ENCODE measurements at regions not wholly inside any gene's neighbourhood (a gene's known extent, or its start where the extent isn't known, plus 50 kb on each side); places are given as distances from the start of the nearest gene placed in this dataset.

- ATAC-seq (no peak), FAIRE-seq (no peak), DNase-seq (no peak)
- H3K9me3 ChIP-seq: no peaks in the 10 kb centered on the region
- no peak overlapping the region for H3K27ac ChIP-seq
- H3K27me3 ChIP-seq: no peaks in the 10 kb centered on the region
- H3K4me1 ChIP-seq: peaks cover 0 to 3% (median 0%) of the 10 kb centered on the region in 3 donors
- no peaks in the 10 kb centered on the region for H3K36me3 ChIP-seq
- peak in 3 of 4 donors; percentile 38 to 41 (median 40) for TF ChIP-seq CTCF (IDR thresholded peaks at IDR 0.05)
- WGBS, 2 donors: 6 to 13% methylated on average over 2 of the region's 2 CpGs
- H3K4me3 ChIP-seq: no peak overlapping the region
- intact Hi-C loops (cut with DNase I): loop anchor here in 1 of 3 donors (10.0 kb wide), 1 partner anchor 94 kb away; no protein-coding TSS in a partner anchor
These were observed 79.6 kb upstream of the TEKT1 start for GRCh38 chr17:6910987-6911603.

DNA sequence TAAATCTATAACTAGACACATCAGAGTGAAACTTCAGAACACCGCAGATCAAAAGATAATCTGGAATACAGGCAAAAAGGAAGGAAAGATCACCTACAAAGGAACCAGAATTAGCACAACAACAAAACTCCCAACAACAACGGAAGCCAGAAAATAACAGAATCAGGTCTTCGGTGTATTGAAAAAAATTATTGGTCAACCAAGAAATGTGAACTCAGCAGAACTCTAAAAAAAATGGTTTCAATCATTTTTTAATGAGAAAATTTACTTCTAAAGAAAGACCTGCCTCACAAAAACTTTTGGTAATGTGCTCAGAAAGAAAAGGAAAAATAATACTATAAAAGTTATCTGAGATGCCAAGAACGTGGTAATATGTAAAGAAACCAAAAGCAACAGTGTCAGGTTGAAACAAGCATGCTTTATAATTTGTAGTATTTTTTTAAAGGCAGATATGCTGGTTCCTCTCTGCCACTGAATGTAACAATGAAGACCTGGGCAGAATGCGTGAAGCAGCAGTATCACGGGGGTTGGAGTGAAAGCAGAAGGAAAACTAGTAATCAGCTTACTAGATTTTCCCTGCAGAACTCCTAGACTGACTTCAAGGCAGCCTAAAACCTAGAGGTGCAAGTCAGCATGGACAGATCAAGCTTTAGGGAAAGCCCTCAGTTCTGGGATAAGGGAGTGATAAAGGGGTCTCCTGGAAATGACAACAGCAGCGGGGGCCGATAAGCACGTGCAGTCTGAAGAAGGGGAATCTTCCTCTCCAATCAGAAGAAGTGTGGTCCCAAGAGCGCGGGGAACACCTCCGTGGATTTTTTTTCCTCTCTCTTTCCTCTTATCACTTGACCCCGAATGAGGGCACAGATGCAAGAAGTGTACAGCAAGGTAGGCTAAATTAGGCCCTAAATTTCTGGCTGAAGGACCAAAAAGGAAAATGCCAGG, 80.9 kb upstream of the TEKT1 start:
- peaks cover 0 to 3% (median 0%) of the 10 kb centered on the region in 3 donors for H3K4me1 ChIP-seq
- H3K4me3 ChIP-seq: no peak overlapping the region
- H3K9me3 ChIP-seq: no peaks in the 10 kb centered on the region
- no peak for TF ChIP-seq CTCF (IDR thresholded peaks at IDR 0.05)
- H3K27me3 ChIP-seq: no peaks in the 10 kb centered on the region
- H3K27ac ChIP-seq: no peak overlapping the region
- 66 to 71% methylated on average over 13 of the region's 13 CpGs for WGBS, 2 donors
- intact Hi-C loops (cut with DNase I): loop anchor here in 1 of 3 donors (10.0 kb wide), 1 partner anchor 92 kb away; no protein-coding TSS in a partner anchor
- H3K36me3 ChIP-seq: no peaks in the 10 kb centered on the region
- ATAC-seq (no peak), DNase-seq (no peak), FAIRE-seq (no peak)

- TF ChIP-seq CTCF (IDR thresholded peaks at IDR 0.05): peak in 3 of 4 donors; percentile 42 to 62 (median 42)
- FAIRE-seq: no peak
- peak overlapping the region in 1 of 4 donors; percentile 26 for H3K4me3 ChIP-seq
- 36 to 37% methylated on average over 32 of the region's 32 CpGs for WGBS, 2 donors
- H3K27me3 ChIP-seq: no peaks in the 10 kb centered on the region
- H3K27ac ChIP-seq: no peak overlapping the region
- H3K4me1 ChIP-seq: peaks cover 0 to 3% (median 0%) of the 10 kb centered on the region in 3 donors
- peak; percentile 20 to 82 (median 47) for DNase-seq
- H3K36me3 ChIP-seq: no peaks in the 10 kb centered on the region
- H3K9me3 ChIP-seq: no peaks in the 10 kb centered on the region
- ATAC-seq: peak in 3 of 4 donors; percentile 71 to 91 (median 90)
- intact Hi-C loops (cut with DNase I): loop anchor here in 1 of 3 donors (10.0 kb wide), 1 partner anchor 91 kb away; no protein-coding TSS in a partner anchor
These were observed 82.0 kb upstream of the ALOX12 start for GRCh38 chr17:6913608-6914443.

- Histone ChIP-seq H3K36me3 (no peaks in the 10 kb centered on the region), H3K4me3 (no peak overlapping the region), H3K9me3 (no peaks in the 10 kb centered on the region), H3K4me1 (peaks cover 0 to 3% (median 0%) of the 10 kb centered on the region in 3 donors), H3K27me3 (no peaks in the 10 kb centered on the region), H3K27ac (no peak overlapping the region)
- no peak for TF ChIP-seq CTCF (IDR thresholded peaks at IDR 0.05)
- FAIRE-seq (no peak), DNase-seq (no peak), ATAC-seq (peak in 1 of 4 donors; percentile 14)
- intact Hi-C loops (cut with DNase I): loop anchor here in 1 of 3 donors (10.0 kb wide), 1 partner anchor 90 kb away; no protein-coding TSS in a partner anchor
- 46 to 61% methylated on average over 4 to 6 of the region's 6 CpGs for WGBS, 2 donors
These were observed 81.1 kb upstream of the ALOX12 start for GRCh38 chr17:6914711-6915110.
